ENCODE measurements at regions not wholly inside any gene's neighbourhood (a gene's known extent, or its start where the extent isn't known, plus 50 kb on each side); places are given as distances from the start of the nearest gene placed in this dataset.
A peak's percentile ranks its signal among the peaks of the same experiment; 100 is the strongest.

DNA sequence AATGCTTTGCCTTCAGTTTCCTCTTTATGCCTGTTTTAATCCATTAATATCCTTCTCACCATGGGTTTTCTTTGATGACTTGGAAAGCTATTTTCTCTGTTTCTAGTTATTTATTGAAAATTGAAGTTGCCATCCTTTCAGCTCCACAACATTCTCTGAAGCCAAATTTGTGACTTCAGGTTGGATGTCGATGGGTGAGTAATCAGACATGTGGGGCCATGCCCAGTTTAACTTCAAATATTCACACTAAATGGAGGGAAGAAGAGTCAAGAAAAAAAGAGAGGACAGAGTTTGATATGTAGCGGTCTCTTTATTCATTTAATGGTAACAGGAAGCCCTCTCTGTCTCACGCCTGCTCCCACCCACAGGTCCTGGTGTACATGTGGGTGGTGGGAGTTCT, 89.1 kb upstream of the RIPOR2 start:
- TF ChIP-seq EZH2 (IDR thresholded peaks at IDR 0.05; ENCODE audit: low read depth), result no peak
- TF ChIP-seq, protein P1, sequence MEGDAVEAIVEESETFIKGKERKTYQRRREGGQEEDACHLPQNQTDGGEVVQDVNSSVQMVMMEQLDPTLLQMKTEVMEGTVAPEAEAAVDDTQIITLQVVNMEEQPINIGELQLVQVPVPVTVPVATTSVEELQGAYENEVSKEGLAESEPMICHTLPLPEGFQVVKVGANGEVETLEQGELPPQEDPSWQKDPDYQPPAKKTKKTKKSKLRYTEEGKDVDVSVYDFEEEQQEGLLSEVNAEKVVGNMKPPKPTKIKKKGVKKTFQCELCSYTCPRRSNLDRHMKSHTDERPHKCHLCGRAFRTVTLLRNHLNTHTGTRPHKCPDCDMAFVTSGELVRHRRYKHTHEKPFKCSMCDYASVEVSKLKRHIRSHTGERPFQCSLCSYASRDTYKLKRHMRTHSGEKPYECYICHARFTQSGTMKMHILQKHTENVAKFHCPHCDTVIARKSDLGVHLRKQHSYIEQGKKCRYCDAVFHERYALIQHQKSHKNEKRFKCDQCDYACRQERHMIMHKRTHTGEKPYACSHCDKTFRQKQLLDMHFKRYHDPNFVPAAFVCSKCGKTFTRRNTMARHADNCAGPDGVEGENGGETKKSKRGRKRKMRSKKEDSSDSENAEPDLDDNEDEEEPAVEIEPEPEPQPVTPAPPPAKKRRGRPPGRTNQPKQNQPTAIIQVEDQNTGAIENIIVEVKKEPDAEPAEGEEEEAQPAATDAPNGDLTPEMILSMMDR (conservative IDR thresholded peaks at IDR 0.05), result no peak
- Histone ChIP-seq H4K20me1 (ENCODE audit: insufficient read depth) (no peaks in the 10 kb centered on the region), H3K27ac (no peak overlapping the region), H3K79me2 (ENCODE audit: low read depth) (no peaks in the 10 kb centered on the region), H3K4me1 (replicated peaks; ENCODE audit: insufficient read depth) (peaks cover 4% of the 10 kb centered on the region), H3K36me3 (ENCODE audit: low read depth) (no peaks in the 10 kb centered on the region), H3K4me2 (no peak overlapping the region), H3K9me2 (ENCODE audit: insufficient read depth) (no peaks in the 10 kb centered on the region), H3K4me3 (no peak overlapping the region), H3F3A (ENCODE audit: insufficient read depth, low read depth) (no peaks in the 10 kb centered on the region), H3K27me3 (ENCODE audit: insufficient read depth, low read depth) (no peaks in the 10 kb centered on the region), H2AFZ (no peak overlapping the region), H3K9me3 (ENCODE audit: insufficient read depth, low read depth) (no peaks in the 10 kb centered on the region; the same call in 1 of the 2 replicates)
- DNase-seq, result no peak
- CTCF ChIA-PET, result no interaction called here
- no TSS peak for BruUV-seq (replicated peaks)
- POLR2A ChIA-PET (ENCODE audit: unreplicated experiment), result no interaction called here
- intact Hi-C loops (cut with micrococcal nuclease; ENCODE audit: unreplicated experiment), result no loop called here

DNA sequence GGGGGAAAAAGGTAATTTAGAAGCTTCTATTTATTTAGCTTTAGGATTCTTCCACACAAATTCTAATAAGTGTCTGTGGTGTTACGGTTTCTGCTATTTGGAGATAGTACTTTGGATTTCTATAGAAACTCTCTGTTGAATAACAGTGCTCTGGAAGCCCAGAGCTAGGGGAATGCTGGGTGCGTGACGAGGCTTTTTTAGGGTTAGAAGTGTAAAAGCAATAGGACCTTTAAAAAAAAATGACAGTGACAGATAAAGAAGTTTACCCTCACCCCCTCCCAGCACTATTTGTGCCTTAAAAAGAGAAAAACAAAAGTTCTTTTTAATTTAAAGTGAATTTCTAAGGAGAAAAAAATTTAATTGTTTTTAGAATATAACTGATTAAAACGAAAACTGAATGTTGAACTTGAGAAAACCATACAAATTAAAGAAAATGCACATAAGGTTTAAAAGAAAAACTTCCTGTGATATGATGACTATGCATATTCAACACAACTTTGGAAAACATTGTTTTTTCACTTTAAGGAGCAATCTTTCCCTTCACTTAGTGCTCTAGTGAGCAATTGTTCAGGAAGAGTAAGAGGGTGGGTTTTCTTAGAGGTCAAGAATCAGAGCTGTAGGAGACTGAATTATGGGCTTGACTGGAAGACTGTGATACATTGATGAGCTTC, 89.6 kb upstream of the RIPOR2 start:
- Histone ChIP-seq H3K27me3 (ENCODE audit: insufficient read depth, low read depth) (no peaks in the 10 kb centered on the region), H3F3A (ENCODE audit: insufficient read depth, low read depth) (no peaks in the 10 kb centered on the region), H3K9me3 (ENCODE audit: insufficient read depth, low read depth) (no peaks in the 10 kb centered on the region; the same call in 1 of the 2 replicates), H3K4me2 (no peak overlapping the region), H2AFZ (no peak overlapping the region), H3K9me2 (ENCODE audit: insufficient read depth) (no peaks in the 10 kb centered on the region), H3K4me1 (replicated peaks; ENCODE audit: insufficient read depth) (peaks cover 4% of the 10 kb centered on the region), H3K36me3 (ENCODE audit: low read depth) (no peaks in the 10 kb centered on the region), H3K79me2 (ENCODE audit: low read depth) (no peaks in the 10 kb centered on the region), H3K4me3 (no peak overlapping the region), H4K20me1 (ENCODE audit: insufficient read depth) (no peaks in the 10 kb centered on the region), H3K27ac (no peak overlapping the region)
- ChIA-PET POLR2A (ENCODE audit: unreplicated experiment) (interaction anchor here (0.7 to 0.8 kb wide), 2 partner anchors 20 to 149 kb away, joined by 3 to 13 read pairs; no protein-coding TSS in a partner anchor), CTCF (no interaction called here)
- BruUV-seq (replicated peaks), result no TSS peak
- no peak for DNase-seq
- TF ChIP-seq EZH2 (IDR thresholded peaks at IDR 0.05; ENCODE audit: low read depth), result no peak
- TF ChIP-seq, protein P1 (conservative IDR thresholded peaks at IDR 0.05), result no peak
- intact Hi-C loops (cut with micrococcal nuclease; ENCODE audit: unreplicated experiment), result no loop called here

DNA sequence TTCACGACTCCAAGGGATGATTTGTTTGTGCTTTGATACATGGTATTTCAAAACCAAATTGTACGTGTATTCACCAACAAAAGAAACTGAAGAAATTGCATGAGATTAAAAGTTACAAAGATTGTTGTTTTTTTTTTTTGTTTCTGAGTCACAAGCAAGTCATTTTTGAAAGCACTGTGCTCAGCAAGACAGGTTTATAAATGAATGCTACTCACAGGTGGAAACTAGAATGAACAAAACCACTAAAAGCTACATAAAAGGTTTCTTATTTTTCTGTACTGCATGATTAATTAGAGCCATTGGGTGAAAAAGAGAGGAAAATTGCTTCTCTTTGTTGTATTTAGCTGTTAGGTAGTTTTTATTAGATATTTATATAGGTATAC, 90.2 kb upstream of the RIPOR2 start:
- H3K36me3 ChIP-seq (ENCODE audit: low read depth), result no peaks in the 10 kb centered on the region
- no peak overlapping the region for H3K4me3 ChIP-seq
- ChIA-PET CTCF (interaction anchor here (0.6 to 2.8 kb wide), 4 partner anchors 8 to 169 kb away, joined by 5 to 12 read pairs (median 11); no protein-coding TSS in a partner anchor), POLR2A (ENCODE audit: unreplicated experiment) (interaction anchor here (0.7 to 0.8 kb wide), 2 partner anchors 21 to 148 kb away, joined by 3 to 13 read pairs; no protein-coding TSS in a partner anchor)
- no peak for DNase-seq
- BruUV-seq (replicated peaks), result no TSS peak
- peak overlapping the region; percentile 33; the same call in 1 of the 2 replicates for H2AFZ ChIP-seq
- no peaks in the 10 kb centered on the region for H3K9me3 ChIP-seq (ENCODE audit: insufficient read depth, low read depth)
- no peaks in the 10 kb centered on the region for H3F3A ChIP-seq (ENCODE audit: insufficient read depth, low read depth)
- H3K27ac ChIP-seq, result no peak overlapping the region
- TF ChIP-seq, protein P1 (conservative IDR thresholded peaks at IDR 0.05), result no peak
- TF ChIP-seq EZH2 (IDR thresholded peaks at IDR 0.05; ENCODE audit: low read depth), result no peak
- no peak overlapping the region for H3K4me2 ChIP-seq
- H3K27me3 ChIP-seq (ENCODE audit: insufficient read depth, low read depth), result no peaks in the 10 kb centered on the region
- no peaks in the 10 kb centered on the region for H3K9me2 ChIP-seq (ENCODE audit: insufficient read depth)
- H3K4me1 ChIP-seq (replicated peaks; ENCODE audit: insufficient read depth), result peaks cover 4% of the 10 kb centered on the region
- no peaks in the 10 kb centered on the region for H4K20me1 ChIP-seq (ENCODE audit: insufficient read depth)
- H3K79me2 ChIP-seq (ENCODE audit: low read depth), result no peaks in the 10 kb centered on the region
- intact Hi-C loops (cut with micrococcal nuclease; ENCODE audit: unreplicated experiment), result loop anchor here (2.0 kb wide), 1 partner anchor 45 kb away; no protein-coding TSS in a partner anchor

All from PC-9 (cell line).